Kidney tubule cell (primary cell): ENCODE measurements at regions not wholly inside any gene's neighbourhood (a gene's known extent, or its start where the extent isn't known, plus 50 kb on each side); places are given as distances from the start of the nearest gene placed in this dataset.
A peak's percentile ranks its signal among the peaks of the same experiment; 100 is the strongest.
"Not testable (repeated sequence)": the region's sequence is repeated elsewhere in the genome, so short reads cannot be mapped to it uniquely, and the experiment has no call there.

Experiments used
- DNase-seq: peaks from one replicate; pipeline ENCODE4 v3.0.0-alpha.2; 2018; ENCODE audit warnings: low spot score

- DNase-seq: no peak
Observed at GRCh38 chr5:10921160-10921559, 160.1 kb upstream of the DAP start.

GRCh38 chr5:10920400-10920799 lies 159.4 kb upstream of the DAP start:
- no peak for DNase-seq

DNA sequence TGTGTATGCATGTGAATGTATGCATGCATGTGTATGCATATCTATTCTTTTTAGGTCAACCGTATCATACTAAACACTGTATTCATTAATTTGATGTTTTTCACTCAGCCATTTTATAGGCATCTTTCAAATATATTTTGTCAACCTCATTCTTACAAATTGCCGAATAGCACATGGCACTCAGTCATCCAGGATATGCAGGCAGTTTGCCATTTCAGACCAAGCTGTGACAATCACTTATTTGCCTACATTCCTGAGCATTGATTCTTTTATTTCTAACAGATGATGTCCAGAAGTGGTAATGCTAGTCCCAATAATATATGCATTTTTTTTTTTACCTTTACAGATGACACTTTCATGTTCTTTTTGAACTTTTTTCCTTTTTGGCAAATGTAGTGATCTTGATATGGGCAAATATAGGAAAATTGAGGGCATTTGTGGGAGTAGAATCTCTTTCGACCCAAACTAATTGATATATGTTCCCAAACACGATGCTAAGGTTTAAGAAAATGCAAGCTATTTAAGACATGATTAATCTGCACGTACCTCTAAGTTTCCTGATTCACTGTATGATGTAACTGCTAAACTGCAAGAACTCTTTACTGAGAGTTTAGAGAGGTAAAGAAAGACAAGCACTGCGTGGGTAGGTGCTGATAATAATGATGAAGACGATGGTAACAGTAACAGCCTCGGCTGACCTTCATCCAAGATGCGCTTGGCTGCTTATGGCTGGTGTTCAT lies 153.9 kb upstream of the DAP start:
- no peak for DNase-seq

GRCh38 chr5:10913841-10914240 lies 152.8 kb upstream of the DAP start:
- peak; percentile 57 for DNase-seq

DNA sequence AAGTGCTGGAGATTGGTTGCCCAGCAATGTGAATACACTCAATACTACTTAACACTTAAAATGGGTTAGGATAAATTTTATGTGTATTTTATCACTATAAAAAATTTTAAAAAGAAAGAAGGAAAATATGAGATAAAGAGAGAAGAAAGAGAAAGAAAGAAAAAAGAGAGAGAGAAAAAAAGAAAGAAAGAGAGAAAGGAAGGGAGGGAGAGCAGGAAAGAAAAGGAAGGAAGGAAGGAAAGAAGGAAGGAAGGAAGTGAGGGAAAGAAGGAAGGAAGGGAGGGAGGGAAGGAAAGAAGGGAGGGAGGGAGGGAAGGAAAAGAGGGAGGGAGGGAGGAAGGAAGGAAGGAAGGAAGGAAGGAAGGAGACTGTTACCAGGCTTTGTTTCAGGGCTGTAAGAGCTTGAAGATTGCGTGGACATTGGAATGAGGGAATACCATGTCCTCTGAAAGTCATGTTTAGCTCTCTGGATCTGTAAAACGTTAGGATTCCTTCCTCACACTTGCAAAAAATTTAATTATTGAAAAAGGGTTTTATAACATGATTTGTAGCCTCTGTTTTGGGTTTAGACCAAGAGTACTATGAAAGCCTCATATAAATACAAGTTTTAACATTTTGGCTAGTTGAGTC lies 152.3 kb upstream of the DAP start:
- no peak for DNase-seq

GRCh38 chr5:10912435-10912834 lies 151.4 kb upstream of the DAP start:
- DNase-seq: no peak

DNA sequence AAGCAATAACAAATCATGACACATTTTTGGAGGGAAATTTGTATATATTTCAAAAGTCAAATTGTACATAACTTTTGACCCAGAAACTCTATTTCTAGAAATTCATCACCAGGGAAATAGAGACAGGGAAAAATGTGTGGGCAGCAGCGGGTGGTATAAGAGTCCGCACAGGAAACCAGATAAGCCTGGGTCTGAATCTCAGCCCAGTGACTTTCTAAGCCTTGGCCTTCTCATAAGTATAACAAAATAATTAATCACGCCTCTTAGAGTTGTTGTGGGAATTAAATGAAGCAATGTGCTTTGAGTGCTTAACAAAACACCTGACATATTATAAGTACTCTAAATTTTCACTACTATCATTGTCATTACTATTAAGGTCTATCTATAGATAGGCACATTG lies 149.2 kb upstream of the DAP start:
- DNase-seq: no peak

DNA sequence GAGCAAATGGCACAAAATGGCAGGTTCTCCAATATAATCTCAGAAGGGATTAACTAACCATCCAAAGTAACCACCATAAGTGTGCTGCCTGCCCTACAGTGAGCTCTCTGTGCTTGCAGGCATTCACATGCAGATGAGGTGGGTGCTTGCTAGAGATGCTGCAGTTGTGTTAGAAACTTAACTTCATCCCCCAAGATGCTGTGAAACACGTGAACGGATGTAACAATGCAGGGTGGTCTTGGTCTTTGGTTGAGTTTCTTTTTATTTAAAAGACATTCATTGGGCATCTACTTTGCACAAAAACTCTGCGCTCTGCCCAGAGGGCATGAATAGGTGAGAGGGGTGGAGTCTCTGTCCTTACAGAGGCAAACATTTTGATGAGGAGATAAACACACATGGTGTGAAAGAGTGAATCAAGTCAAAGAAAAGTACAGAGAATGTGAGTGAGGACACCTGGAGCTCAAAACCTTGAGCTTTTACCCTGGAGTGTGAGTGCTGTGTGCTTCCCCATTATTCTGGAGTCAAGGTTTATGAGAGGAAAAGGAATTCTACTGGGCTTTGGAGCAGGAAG lies 143.9 kb upstream of the DAP start:
- no peak for DNase-seq

GRCh38 chr5:10903786-10904560 lies 142.9 kb upstream of the DAP start:
- no peak for DNase-seq

DNA sequence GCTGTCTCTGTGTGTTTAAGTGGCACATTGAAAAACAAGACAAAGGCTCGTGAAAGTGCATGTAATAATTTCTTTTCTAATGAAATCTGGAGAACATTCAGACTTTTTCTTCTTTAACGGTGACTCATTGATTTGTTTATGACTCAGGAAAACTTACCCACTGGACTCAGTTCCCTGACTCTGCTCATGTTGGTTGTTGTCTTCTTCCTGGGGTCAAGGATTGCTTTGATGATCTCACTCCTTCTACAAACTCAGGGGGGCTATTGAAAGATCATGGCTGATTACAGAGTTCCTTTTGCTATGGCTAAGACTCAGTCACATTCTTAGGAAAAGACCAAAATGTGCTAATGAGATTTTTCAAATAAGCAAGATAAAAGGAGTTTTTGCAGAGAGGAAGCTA lies 141.1 kb upstream of the DAP start:
- peak; percentile 57 for DNase-seq

DNA sequence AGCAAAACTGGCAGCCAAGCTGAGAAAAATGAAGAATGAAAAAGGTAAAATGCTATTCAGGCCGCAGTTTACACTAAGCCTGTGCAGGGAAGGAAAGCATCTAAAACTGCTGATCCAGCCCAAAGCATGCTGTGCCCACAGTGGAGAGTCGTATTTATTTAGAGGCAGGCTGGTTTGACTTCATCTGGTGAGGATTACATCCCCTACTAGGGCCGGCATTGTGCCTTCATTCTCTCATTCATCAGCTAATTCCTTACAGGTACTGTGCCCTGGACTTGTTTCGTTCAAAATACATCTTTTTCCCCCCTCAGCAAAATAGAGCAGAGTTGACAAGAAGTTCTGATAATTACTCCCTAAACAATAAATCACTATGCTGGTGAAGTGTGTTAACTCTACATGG lies 137.5 kb upstream of the DAP start:
- DNase-seq: no peak

DNA sequence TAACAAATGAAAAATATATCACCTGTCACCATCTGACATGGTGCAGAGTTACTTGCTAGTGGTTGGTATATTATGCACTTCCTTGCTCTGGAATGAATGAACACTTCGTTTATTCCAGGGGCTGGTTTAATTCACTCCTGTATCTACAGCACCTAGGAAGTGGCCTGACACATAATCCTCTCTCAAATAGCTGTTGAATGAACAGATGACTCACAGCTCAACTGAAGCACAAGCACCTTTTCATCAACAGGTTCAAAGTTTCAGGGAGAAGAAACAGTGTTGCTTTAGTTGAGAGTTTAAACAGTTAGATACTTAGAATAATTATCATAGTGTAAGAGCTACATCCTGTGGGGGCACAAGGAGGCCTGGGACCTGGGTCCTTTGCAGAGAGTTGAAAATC lies 135.0 kb upstream of the DAP start:
- peak; percentile 61 for DNase-seq

DNA sequence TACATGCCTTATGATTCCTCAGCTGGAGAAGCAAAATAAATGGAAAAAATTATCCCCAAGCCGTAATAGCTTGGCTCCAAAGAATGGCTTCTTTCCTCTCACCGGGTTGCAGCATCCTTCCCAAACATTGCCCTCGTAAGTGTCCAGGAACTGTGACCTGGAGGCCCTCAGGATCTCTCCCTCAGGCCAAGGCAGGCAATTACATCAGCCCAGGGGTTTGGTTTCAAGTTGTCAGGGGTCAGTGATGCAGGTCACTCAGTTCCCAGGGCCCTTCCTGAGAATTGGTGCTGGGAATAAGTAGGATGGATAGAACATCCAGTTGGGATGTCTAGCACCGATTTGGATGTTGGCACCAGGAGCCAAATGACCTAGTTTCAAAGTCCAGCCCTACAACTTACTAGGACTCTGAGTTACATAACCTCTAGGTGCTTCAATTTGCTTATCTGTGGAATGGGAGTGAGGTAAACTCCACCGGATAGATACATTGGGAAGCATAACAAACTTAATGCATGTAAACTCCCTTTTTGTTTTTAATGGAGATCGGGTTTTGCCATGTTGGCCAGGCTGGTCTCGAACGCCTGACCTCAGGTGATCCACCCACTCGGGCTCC lies 133.5 kb upstream of the DAP start:
- DNase-seq: no peak

DNA sequence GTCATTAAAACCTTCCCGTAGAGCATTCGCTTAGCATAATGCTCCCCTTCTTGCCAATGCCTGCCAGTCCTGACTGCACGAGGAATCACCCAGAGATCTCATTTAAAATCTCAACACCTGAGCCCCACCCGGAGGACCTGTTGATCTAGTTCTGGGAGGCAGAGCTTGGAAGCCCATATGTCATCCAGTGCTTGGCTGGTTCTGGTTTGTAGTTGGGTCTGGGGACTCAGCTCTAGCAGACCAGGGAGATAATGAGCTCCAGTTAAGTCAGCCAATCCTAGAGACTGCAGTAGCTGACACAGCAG lies 131.8 kb upstream of the DAP start:
- no peak for DNase-seq

DNA sequence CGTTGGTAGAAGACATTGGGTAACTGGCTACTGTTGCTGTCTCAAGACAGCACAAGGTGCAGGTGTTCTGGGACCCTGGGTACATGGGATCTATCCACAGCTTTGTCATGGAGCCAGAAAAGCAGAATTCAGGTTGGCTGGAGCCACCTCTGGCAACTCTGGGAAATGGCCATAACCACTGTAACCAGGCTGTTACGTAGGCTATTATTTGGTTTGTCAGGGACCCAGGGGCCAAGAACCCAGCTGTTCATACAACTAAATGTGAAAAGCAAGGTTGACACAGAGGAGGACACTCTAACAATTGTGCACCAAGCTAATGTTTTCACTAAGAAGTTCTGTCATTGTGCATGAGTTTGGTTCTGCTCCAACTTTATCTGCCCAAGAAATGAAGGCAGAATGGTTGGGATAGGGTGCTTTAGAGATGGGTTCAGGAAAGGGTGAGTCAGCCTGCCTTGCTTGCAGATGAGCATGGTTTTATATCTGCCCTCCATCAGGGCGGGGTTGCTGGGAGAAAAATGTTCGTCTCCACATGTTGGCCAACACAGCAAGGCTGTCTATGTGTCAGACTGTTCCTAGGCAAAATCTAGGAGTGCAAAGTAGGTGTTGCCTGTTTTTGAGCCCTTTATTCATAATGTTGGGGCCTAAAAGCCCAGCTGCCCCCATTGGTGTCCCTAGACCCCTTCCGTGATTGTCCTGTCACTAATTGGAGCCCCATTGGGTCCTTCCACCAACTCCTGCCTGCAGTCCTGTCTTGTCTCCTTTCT lies 131.3 kb upstream of the DAP start:
- DNase-seq: no peak

GRCh38 chr5:10891193-10891592 lies 130.2 kb upstream of the DAP start:
- no peak for DNase-seq

DNA sequence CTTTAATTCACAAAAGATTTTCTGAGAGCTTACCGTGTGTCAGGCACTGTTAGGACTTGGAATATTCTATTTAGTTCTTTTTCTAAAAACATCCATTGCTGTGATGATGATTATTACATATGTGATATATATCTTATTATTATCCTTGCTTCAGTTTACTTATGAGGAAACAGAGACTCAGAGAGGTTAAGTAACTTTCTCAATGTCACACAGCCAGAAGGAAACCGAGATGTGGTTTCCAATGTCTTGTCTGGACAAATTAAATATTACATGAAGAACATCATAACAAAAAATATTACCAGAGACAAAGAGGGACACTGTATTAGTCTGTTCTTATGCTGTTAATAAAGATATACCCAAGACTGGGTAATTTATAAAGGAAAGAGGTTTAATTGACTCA lies 125.5 kb upstream of the DAP start:
- DNase-seq: no peak

DNA sequence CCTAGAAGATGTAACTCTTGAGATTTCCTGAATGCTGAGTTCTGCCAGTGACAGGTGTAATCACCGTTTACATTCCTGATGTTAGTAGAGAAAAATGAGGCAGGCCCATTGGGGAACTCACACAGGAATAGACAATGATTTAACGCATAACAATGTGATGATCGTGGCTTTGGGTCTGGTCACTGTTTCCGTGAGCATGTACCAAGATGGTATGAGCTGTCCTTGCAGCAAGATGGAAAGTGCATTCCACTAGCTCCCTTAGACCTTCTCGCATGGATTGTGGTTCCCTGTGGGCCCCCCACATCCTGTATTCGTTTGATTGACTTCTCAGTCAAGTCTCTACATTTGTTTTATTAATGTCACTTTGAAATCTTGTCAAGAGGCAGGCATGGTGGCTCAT lies 124.0 kb upstream of the DAP start:
- DNase-seq: peak; percentile 98

- DNase-seq: not testable (repeated sequence)
Observed at GRCh38 chr5:10883945-10884344, 122.9 kb upstream of the DAP start.

GRCh38 chr5:10880934-10881333 lies 119.9 kb upstream of the DAP start:
- no peak for DNase-seq

DNA sequence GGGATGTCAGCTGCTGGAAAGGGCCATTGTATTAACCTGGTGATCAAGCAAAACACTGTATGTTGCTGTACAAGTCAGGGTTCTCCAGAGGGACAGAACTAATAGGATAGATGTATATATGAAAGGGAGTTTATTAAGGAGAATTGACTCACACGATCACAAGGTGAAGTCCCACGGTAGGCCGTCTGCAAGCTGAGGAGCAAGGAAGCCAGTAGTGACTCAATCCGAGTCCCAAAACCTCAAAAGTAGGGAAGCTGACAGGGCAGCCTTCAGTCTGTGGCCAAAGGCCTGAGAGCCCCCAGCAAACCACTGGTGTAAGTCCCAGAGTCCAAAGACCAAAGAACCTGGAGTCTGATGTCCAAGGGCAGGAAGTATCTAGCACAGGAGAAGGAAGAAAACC lies 116.0 kb upstream of the DAP start:
- peak; percentile 25 for DNase-seq
